Loucy (cell line): ENCODE measurements at regions not wholly inside any gene's neighbourhood (a gene's known extent, or its start where the extent isn't known, plus 50 kb on each side); places are given as distances from the start of the nearest gene placed in this dataset.

Source experiments
- H2AFZ ChIP-seq: fragments of 200-600 bp; sonication (generic); 2 replicates; pipeline ENCODE4 v1.6.0; 2016; ENCODE audit warnings: antibody characterized with exemption, mild to moderate bottlenecking, low read length, moderate library complexity
- H3F3A ChIP-seq: fragments of 200-600 bp; 2 replicates; pipeline ENCODE4 v1.6.0; 2016; ENCODE audit warnings: antibody characterized with exemption, low read depth, mild to moderate bottlenecking
- H3K27me3 ChIP-seq: fragments of 200-600 bp; sonication (generic); 2 replicates; pipeline ENCODE4 v1.6.1; 2014; ENCODE audit warnings: low read length, mild to moderate bottlenecking; ENCODE audit not compliant: insufficient read depth, poor library complexity, severe bottlenecking
- H3K36me3 ChIP-seq: fragments of 200-600 bp; sonication (generic); 2 replicates; pipeline ENCODE4 v1.6.1; 2016; ENCODE audit warnings: low read length; ENCODE audit not compliant: insufficient read depth
- H3K4me1 ChIP-seq: fragments of 200-600 bp; sonication (generic); 2 replicates; pipeline ENCODE4 v1.5.1; 2014; ENCODE audit warnings: low read length, mild to moderate bottlenecking; ENCODE audit not compliant: insufficient read depth, poor library complexity, severe bottlenecking
- H3K4me2 ChIP-seq: fragments of 200-600 bp; sonication (generic); 2 replicates; pipeline ENCODE4 v1.6.0; 2014; ENCODE audit warnings: antibody characterized with exemption, low read length, low read depth, mild to moderate bottlenecking; ENCODE audit not compliant: poor library complexity, severe bottlenecking
- H3K4me3 ChIP-seq: fragments of 200-600 bp; sonication (generic); 2 replicates; pipeline ENCODE4 v1.5.1; 2014; ENCODE audit warnings: low read length, mild to moderate bottlenecking, mixed read lengths; ENCODE audit not compliant: poor library complexity, severe bottlenecking
- H3K79me2 ChIP-seq: fragments of 200-600 bp; sonication (generic); 2 replicates; pipeline ENCODE4 v1.6.1; 2014; ENCODE audit warnings: low read length; ENCODE audit not compliant: insufficient read depth
- H3K9ac ChIP-seq: fragments of 200-600 bp; sonication (generic); 2 replicates; pipeline ENCODE4 v1.6.0; 2014; ENCODE audit warnings: mild to moderate bottlenecking, low read depth, low read length, moderate library complexity; ENCODE audit not compliant: poor library complexity, severe bottlenecking
- H3K9me2 ChIP-seq: fragments of 200-600 bp; sonication (generic); replicated peaks from 2 replicates; pipeline ENCODE4 v1.6.1; 2016; ENCODE audit warnings: low read depth, low read length, mixed read lengths
- H3K9me3 ChIP-seq: fragments of 200-600 bp; sonication (generic); 2 replicates; pipeline ENCODE4 v1.6.1; 2014; ENCODE audit warnings: mild to moderate bottlenecking, antibody characterized with exemption, low read length, low read depth; ENCODE audit not compliant: insufficient read depth
- H4K20me1 ChIP-seq: fragments of 200-600 bp; sonication (generic); 2 replicates; pipeline ENCODE4 v1.6.0; 2014; ENCODE audit warnings: antibody characterized with exemption, low read length, mild to moderate bottlenecking; ENCODE audit not compliant: insufficient read depth, poor library complexity, severe bottlenecking
- CTCF ChIP-seq: fragments of 200-600 bp; sonication (generic); conservative IDR thresholded peaks from 2 replicates; pipeline ENCODE4 v1.5.1; 2014; ENCODE audit warnings: mild to moderate bottlenecking, antibody characterized with exemption, low read length
- EZH2phosphoT487 ChIP-seq: fragments of 200-600 bp; IDR thresholded peaks from 2 replicates; pipeline ENCODE4 v1.6.1; 2018; ENCODE audit warnings: antibody characterized with exemption, mild to moderate bottlenecking, moderate library complexity, borderline replicate concordance

GRCh38 chr3:83048556-83048955, 1287.1 kb upstream of the GBE1 start:
- Histone ChIP-seq H3K9ac (no peak overlapping the region), H3K79me2 (no peaks in the 10 kb centered on the region), H3K36me3 (no peaks in the 10 kb centered on the region), H4K20me1 (no peaks in the 10 kb centered on the region), H3K9me3 (no peaks in the 10 kb centered on the region), H3K4me1 (no peaks in the 10 kb centered on the region), H3K4me2 (no peak overlapping the region), H2AFZ (no peak overlapping the region), H3F3A (no peaks in the 10 kb centered on the region), H3K9me2 (no peaks in the 10 kb centered on the region), H3K4me3 (no peak overlapping the region), H3K27me3 (no peaks in the 10 kb centered on the region)
- TF ChIP-seq EZH2phosphoT487 (no peak), CTCF (no peak)

GRCh38 chr3:83039422-83039821, 1278.0 kb upstream of the GBE1 start:
- no peaks in the 10 kb centered on the region for H3F3A ChIP-seq
- no peak overlapping the region for H3K4me3 ChIP-seq
- H3K36me3 ChIP-seq = no peaks in the 10 kb centered on the region
- H3K79me2 ChIP-seq = no peaks in the 10 kb centered on the region
- H3K9me2 ChIP-seq = no peaks in the 10 kb centered on the region
- TF ChIP-seq CTCF (no peak), EZH2phosphoT487 (no peak)
- H3K4me2 ChIP-seq = no peak overlapping the region
- no peaks in the 10 kb centered on the region for H3K4me1 ChIP-seq
- H4K20me1 ChIP-seq = no peaks in the 10 kb centered on the region
- no peak overlapping the region for H2AFZ ChIP-seq
- no peaks in the 10 kb centered on the region for H3K27me3 ChIP-seq
- no peaks in the 10 kb centered on the region for H3K9me3 ChIP-seq
- H3K9ac ChIP-seq = no peak overlapping the region

- no peak overlapping the region for H3K4me2 ChIP-seq
- no peak overlapping the region for H2AFZ ChIP-seq
- TF ChIP-seq EZH2phosphoT487 = no peak
- TF ChIP-seq CTCF = no peak
- no peaks in the 10 kb centered on the region for H3K4me1 ChIP-seq
- no peaks in the 10 kb centered on the region for H3K9me2 ChIP-seq
- H3F3A ChIP-seq = no peaks in the 10 kb centered on the region
- H3K4me3 ChIP-seq = no peak overlapping the region
- H4K20me1 ChIP-seq = no peaks in the 10 kb centered on the region
- no peaks in the 10 kb centered on the region for H3K79me2 ChIP-seq
- no peaks in the 10 kb centered on the region for H3K36me3 ChIP-seq
- H3K9ac ChIP-seq = no peak overlapping the region
- H3K27me3 ChIP-seq = no peaks in the 10 kb centered on the region
- no peaks in the 10 kb centered on the region for H3K9me3 ChIP-seq
These were observed 1274.2 kb upstream of the GBE1 start for GRCh38 chr3:83035704-83036010.
